ENCODE measurements at regions not wholly inside any gene's neighbourhood (a gene's known extent, or its start where the extent isn't known, plus 50 kb on each side); places are given as distances from the start of the nearest gene placed in this dataset.
"Not testable (repeated sequence)": the region's sequence is repeated elsewhere in the genome, so short reads cannot be mapped to it uniquely, and the experiment has no call there.

DNA sequence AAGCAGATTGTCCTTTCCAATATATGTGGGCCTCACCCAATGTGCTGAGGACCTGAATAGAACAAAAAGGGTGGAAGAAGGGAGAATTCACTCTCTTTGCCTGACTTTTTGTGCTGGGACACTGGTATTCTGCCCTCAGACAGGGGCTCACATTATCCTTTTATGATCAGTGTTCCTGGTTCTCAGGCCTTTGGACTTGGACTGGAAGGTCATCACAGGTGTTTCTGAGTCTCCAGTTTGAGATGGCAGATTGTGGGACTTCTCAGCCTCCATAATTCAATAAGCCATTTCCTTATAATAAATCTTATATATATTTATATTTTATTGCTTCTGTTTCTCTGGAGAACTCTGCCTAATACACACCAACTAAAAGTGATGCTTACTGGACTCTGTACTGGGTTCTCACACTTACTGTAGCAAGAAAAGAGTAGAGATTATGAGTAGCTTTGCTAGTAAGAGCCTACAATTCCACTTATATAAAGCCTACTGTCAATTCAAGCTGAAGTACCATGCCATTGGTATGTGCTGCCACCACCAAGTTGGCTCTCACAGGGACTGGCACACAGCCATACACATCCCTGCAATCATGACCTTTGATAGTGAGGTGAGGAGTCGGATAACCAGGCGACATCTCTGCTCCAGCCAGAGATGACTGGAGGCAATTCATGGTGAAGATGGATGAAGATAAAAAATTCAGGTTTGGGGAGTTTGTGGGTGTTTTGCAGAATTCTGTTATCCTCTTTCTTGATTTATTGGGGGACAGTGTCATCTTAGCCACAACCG, 130.7 kb upstream of the NR3C1 start:
- no peak for DNase-seq (ENCODE audit: low spot score)

DNA sequence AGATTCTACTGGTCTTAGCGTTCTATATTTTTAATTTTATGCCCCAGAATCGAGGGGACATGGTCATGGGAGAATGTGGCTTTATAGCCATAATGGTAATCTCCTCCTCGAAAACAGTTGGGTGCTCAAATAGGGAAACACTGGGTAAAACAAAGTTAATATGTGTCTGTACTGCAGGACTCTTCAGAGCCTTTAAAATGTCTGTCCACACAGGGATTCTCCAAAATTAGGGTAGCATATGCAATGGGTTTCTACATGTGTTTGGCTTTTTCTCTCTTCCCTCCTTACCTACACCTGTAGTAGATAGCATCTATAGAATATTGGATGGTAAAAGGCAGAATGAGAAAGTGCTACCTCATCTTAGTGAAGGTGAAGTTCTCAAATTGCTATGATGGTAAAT, 130.0 kb upstream of the NR3C1 start:
- no peak for DNase-seq (ENCODE audit: low spot score)

DNA sequence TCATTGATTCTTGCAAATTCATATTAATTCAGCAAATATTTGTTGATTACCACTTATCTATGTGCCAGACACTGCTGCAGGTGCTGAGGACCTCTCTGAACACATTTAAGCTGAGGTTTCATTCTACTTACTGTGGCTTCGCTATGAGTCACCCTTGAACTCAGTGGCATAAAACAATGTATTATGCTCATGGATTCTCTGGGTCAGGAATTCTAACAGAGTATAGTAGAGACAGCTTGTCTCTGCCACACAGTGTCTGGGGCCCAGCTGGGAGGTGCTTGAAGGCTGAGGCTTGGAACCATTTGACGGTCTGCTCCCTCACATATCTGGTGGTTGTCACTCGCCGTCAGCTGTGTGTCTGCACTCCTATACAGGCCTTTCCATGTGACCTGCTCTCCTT, 124.3 kb upstream of the NR3C1 start:
- peak; percentile 22 for DNase-seq (ENCODE audit: low spot score)

DNA sequence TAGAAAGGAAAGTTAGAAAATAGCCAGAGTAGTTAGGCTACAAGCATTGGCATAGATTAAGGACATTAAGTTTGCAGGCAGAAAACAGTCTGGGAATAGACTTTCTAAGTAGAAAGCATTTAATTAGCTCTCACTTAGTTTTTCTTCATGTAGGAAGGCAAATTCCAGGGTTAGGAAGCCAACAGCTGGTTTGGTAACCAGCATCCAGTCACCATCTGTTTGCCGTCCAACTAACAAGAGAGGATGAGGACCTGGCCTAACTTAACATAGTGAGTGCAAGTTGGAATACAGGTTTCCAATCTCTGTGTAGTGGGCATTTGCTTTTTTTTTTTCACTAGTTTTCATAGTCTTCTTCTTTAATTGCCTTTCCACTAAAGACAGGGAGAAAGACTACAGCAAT, 121.7 kb upstream of the NR3C1 start:
- DNase-seq (ENCODE audit: low spot score), result no peak

DNA sequence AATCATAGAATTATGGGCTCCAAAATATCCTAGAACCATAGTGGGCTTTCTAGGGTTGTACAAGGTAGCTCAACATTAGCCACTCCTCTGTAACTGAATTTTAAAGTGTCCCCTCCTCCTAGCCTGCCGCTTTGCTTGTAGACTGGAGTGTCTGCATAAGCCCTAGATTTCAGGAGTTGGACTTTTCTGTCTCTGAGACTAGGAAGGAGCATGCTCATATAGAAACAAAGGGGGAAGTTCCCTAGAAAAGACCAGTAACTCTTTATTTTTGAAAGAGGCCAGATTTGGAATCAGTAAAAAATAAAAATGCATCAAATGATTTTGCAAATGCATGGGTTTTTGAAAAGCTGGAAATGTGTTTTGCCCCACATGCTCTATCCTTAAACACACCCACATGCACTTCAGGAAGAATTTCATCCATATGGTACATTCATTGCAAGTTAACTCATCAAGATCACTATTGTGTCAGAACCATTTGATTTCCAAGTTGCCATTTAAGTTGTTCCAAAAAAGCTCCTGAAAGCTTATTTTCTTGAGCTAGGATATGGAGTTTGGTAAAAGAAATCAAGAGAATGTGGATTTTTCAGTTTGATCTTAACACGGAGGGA, 121.0 kb upstream of the NR3C1 start:
- DNase-seq (ENCODE audit: low spot score), result no peak

DNA sequence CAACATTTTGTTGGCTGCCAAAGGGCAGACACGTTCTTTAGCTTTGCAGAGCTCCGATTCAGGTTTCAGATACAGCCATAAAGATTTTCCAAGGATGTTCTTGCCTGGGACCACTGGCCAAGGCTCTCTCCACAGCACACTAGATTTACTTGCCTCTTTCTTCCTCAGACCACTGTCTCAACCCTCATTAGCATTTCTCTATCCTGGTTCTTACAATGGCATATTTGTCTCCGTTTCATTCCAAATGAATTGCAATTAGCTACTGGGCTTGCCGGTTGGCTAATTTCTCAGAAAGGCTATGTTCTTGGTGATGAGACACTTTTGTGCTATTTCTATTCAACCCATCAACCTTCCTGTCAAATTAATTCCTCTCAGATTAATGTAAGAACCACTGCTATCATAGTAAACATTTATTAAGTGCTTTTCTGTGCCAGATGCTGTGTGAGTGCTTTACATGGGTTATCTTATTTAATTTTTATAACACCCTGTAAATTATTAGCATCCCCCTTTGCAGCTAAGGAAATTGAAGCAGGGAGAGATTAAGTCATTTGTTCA, 118.4 kb upstream of the NR3C1 start:
- no peak for DNase-seq (ENCODE audit: low spot score)

DNA sequence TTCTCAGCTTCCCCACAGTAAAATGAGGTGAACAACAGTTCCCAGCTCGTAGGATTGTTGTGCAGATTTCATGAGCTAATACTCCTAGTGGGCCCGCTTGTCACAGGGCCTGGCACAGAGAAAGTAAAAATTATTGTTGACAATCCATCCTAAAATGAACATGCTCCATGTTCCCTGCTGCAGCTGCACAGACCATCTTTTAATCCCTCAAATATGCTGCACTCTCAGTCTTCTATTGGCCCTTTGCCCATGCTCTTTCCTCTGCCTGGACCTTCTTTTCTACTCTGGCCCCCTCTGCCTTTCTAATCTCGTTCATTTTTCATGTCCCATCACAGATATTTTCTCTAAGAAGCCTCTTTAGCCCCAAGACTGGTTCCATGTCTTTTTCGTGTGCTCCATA, 117.7 kb upstream of the NR3C1 start:
- DNase-seq (ENCODE audit: low spot score), result no peak

DNA sequence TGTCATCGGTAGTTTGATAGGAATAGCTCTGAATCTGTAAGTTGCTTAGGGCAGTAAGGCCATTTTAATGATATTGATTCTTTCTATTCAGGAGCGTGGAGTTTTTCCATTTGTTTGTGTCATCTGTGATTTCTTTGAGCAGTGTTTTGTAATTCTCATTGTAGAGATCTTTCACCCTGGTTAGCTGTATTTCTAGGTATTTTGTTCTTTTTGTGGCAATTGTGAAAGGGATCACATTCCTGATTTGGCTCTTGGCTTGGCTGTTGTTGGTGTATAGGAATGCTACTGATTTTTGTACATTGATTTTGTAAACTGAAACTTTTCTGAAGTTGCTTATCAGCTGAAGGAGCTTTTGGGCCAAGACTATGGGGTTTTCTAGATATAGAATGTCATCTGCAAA, 115.7 kb upstream of the NR3C1 start:
- DNase-seq (ENCODE audit: low spot score), result not testable (repeated sequence)

DNA sequence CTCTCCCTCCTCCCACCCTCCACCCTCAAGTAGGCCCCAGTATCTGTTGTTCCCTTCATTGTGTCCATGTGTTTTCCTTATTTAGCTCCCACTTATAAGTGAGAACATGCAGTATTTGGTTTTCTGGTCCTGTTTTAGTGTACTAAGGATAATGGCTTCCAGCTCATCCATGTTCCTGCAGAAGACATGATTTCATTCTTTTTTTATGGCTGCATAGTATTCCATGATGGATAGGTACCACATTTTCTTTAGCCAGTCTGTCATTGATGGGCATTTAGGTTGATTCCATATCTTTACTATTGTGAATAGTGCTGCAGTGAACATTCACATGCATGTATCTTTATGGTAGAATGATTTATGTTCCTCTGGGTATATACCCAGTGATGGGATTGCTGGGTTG, 114.3 kb upstream of the NR3C1 start:
- DNase-seq (ENCODE audit: low spot score), result not testable (repeated sequence)

DNA sequence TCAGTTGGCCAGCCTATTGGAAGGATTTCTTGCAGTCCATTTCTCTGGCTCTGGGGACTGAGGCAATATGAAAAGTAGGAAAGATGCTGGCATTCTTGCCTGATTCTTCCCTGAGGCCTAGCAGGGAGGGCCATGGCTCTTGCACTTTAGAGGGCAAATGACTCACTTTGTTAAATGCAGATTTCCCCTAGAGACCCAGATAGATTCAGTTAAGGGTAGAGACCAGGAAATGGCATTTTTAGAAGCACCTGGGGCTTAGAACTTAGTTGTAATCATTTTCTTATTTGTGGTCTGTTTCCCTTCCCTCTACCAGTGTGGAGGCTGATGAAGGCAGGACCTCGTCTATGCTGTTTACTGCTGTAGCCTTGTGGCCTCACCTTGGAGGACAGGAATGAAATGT, 112.8 kb upstream of the NR3C1 start:
- no peak for DNase-seq (ENCODE audit: low spot score)

DNA sequence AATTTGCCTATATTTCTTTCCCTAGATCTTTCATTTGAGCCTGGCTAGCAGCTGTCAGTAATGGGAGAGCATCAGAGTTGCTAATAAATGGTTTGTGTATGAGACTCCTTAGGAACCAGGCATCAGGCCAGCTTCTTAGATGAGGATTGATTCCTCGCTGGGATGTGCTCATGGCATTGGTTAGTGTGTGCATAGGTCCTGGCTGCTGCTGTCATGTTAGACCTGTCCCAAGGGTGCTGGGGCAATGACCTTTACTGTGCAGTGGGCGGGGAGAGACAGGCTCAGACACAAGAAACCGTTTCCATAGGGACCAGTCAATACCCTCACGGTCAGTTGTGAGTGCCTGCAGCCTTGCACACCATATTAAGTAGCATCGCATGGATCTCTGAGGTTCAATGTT, 112.3 kb upstream of the NR3C1 start:
- no peak for DNase-seq (ENCODE audit: low spot score)

DNA sequence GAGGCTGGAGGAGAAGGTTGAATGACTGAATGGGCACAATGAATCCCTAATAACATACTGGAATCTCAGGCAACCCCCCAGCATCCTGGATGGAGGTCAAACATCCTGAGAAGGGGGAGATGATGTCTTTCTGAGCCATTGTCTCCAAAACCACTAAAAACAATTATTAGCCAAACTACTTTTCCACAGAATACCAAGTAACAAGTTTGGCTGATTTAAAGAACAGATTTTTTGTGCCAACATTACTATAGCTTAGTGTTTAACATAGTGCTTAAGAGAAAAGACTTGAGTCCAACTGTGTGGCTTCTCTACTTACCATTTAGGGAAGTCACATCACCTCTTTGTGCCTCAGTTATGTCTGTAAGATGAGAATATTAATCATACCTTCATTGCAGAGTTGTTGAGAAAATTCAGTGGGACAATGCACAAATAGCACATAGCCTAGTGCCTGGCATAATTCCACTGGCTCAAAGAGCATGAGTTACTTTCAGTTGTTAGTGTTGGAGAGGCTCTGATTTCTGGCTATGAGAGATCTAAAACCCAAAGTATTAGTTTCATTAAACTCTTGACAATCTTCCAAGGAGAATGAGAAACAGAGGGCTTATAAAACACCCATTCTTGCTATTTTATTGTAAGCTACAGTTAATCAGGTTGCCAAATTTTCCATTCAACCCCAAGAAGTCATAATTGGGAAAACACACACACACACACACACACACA, 111.3 kb upstream of the NR3C1 start:
- no peak for DNase-seq (ENCODE audit: low spot score)

DNA sequence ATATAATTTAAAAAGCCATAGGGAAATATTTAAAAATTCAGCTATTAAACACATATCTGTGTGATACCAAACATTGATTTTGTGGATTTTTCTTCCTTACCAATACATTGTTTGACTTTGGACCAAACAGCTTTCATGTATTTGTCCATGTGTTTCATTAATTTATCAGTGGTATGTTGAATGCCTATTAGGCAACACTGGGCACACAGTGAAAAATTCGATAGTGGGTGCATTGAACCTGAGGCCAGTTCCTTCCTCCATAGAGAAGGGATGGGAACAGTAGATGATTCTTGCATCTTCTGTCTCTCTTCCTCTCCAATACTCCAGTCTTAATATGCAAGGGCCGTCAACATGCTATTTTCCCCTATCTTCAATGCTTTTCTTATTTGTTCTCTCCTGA, 110.2 kb upstream of the NR3C1 start:
- DNase-seq (ENCODE audit: low spot score), result no peak

DNA sequence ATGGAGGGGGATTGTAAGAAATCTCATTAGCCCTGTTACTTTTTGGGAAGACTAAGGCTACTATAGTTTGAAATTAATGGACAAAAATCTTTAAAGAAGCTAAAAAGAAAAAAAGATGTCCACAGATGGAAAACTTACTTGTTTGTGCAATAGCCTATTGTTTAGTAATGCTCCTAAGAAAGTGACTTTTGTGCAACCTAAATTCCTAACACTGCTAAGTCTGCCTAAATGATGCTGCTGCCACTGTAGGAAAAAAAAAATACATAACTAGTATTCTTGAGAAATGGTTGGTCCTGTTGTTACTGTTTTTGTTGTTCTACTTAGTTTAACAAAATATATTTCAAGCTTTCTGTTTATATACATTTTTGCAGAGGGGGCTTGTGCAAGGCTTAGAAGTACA, 108.2 kb upstream of the NR3C1 start:
- DNase-seq (ENCODE audit: low spot score), result no peak

DNA sequence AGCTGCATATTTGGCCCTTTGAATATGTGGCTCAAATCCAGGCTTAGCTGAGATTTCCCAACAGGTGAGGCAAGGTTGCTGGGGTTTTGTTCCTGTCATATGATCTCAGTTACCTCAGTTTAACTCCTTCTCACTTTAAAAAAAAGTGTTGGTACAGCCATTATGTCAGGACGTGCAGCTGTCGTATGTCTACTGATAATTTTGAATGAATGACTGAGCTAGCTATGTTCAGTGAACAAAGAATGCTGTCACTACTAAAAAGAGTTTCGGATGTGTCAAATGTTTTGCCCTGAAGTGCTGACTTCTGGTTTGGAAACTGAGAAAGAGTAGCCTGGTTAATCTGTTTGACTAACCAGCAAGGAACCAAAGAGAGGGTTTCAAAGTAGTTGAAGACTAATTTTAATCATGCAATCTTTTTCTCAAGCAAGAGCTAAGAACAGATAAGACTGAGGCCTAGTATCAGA, 106.3 kb upstream of the NR3C1 start:
- DNase-seq (ENCODE audit: low spot score), result no peak

DNA sequence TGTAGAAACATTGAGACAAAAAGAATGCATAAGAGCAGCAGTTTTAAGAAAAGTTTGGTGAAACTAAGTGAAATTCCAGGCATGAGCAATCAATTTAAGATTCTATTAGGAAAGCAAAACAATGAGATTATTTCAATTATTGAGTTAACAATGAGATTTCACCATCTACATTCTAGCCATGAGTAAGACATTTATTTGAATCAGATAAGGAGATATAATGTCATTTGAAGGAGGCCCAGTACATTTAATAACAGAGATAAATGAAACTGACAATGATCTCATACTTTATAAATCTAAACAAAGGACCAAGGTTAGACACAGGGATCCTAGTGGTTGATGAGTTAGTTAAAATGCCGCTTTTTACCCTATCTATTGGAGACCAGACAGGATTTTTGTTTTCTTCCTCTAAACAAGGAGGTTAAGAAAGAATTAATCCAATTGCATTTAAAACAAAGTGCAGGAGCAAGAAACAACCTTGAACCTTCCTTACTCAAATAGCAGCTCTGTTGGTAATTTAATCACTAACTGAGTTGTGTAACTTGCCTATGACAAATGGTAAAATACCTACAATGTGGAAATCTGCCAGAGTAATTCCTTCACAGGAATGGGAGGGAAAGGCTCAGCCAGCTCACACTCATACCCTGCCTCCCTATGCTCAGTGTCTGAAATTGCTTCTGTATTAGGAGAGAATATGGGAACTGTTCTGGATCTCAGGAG, 103.5 kb upstream of the NR3C1 start:
- DNase-seq (ENCODE audit: low spot score), result no peak

DNA sequence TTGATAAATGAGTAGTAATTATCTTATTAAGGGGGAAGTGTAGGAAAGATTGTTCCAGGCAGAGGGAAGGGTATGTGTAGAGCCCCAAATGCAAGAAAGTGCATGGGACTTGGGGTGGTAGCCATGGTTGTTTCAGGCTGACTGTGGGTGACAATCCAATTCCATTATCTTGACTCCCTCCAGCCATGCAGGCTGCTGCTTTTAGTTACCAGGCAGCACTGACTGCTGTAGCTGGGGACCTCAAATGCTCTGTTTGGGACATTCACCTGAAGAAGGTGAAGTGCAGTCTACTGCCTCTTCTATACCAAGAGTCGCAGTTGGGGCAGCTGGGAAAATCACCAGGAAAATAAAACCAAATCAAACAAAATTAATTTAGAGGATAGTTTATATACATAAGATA, 102.4 kb upstream of the NR3C1 start:
- DNase-seq (ENCODE audit: low spot score), result no peak

DNA sequence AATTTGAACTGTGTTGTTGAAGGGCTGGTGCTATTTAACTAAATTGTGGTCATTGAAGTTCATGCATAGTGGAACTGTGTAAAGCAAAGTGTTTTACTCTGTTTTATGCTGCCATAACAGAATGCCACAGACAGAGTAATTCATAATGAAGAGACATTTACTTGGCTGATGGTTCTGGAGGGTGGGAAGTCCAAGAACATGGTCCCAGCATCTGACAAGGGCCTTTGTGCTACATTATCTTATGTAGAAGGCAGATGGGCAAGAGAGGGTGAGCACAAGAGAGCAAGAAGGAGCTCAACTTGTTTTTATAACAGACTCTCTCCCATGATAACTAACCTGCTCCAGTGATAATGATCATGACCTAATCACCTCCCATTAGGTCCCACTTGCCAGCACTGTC, 101.9 kb upstream of the NR3C1 start:
- DNase-seq (ENCODE audit: low spot score), result no peak

DNA sequence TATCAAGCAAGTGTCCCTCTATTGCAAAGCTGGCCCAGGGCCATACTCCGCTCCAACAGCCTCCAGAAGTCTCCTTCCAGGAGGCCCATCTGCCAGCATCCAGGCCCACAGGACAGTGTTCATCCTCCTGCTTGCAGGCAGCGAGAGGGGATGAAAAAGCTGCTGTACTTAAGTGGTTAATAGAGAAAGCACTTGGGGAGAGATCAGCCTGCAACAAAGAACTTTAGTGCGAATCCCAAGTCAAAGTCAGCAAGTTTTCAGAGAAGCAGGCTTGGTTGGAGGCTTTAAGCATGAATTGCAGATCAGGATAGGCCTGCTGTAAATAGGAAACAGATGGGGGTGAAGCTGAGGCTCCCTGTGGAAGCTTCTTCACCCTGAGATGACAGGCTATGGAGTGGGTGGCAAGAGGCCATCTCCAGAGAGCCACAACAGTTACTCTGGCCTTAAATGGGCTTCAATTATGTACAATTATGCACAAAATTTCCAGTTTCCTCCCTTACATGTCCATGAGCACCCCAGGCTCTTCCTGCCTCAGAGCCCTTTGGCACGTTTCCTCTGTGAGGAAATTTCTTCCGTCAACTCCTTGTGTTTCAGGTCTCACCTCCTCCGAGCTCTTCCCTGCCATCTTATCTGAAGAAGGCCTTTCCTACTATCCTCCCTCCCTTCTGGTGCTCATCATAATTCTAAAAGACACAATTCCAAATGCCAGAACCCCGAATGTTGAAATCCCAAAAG, 98.0 kb upstream of the NR3C1 start:
- no peak for DNase-seq (ENCODE audit: low spot score)

DNA sequence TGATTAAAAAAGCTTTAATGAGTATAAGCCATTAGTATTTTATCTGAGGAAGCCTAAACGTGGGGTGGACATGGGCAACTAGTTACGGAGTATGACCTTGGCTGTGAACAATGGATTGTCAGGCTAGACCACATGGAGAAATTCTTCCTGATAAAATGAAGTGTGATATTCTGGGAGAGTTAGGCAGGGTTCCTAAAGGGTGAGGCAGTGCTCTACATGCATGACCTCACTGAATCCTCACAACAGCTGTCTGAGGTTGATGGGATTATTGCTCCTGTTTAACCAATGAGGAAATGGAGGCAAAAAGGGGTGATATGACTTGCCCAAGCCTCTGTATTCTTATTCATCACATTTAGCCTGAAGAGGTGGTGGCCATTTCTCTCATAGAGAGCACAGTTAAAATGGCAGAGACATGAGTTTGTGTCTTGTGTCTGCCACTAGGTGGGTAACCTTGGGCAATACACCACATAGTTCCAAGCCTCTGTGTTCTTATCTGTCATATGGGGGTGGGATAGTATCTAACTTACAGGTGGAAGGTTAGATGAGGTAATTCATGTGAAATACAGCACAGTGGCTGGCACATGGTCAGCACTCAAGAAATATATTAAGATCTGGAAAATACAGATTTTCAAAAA, 96.1 kb upstream of the NR3C1 start:
- no peak for DNase-seq (ENCODE audit: low spot score)

DNA sequence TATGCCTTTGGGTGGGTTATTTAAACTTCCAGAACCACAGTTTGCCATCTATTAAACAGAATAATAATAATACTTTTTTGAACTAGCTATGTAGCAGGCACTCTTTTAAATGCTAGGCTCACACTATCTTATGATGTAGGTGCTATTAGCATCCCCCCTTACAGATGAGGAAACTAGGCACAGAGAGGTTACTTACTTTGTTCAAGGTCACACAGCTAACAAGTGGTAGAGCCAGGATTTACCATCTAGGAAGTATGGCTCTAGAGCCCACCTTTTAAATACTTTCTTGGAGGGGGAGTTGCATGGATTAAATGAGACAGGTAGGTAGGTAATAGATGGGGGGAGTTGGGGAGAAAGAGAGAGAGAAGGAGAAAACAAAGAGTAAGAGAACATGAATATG, 95.3 kb upstream of the NR3C1 start:
- DNase-seq (ENCODE audit: low spot score), result no peak
